HEK293 (cell line): ENCODE measurements at regions not wholly inside any gene's neighbourhood (a gene's known extent, or its start where the extent isn't known, plus 50 kb on each side); places are given as distances from the start of the nearest gene placed in this dataset.

Experiments used
- CTCF ChIA-PET: fragments of 350-600 bp; formaldehyde crosslinking; extraction: SDS; loops from one replicate; lab custom pipeline; 2021; ENCODE audit warnings: antibody characterized with exemption; lab: Yijun Ruan, JAX
- POLR2A ChIA-PET: fragments of 300-600 bp; formaldehyde crosslinking; extraction: SDS; loops from one replicate; lab custom pipeline; 2020; ENCODE audit warnings: antibody characterized with exemption, inconsistent platforms; lab: Yijun Ruan, JAX
- H3K27ac ChIP-seq: fragments of 200-500 bp; sonication (Bioruptor generic); 2 replicates; pipeline ENCODE4 v1.5.1; 2014; ENCODE audit warnings: low read depth, low read length, control low read depth, inconsistent platforms; ENCODE audit errors: extremely low read depth
- H3K36me3 ChIP-seq, 2 experiments: fragments of 200-500 bp in 1 of 2; sonication (Bioruptor generic) in 1 of 2; 1 replicate in 1 of 2; 2 replicates in 1 of 2; pipeline ENCODE4 v1.5.1; 2014 to 2017; ENCODE audit warnings: inconsistent platforms in 2 of 2, low read length in 2 of 2; ENCODE audit not compliant: control insufficient read depth in 2 of 2, insufficient read depth in 1 of 2
- H3K4me1 ChIP-seq: fragments of 200-500 bp; sonication (Bioruptor generic); 2 replicates; pipeline ENCODE4 v1.5.1; 2014; ENCODE audit warnings: mild to moderate bottlenecking, low read length, inconsistent platforms; ENCODE audit not compliant: control insufficient read depth, insufficient read depth
- H3K4me3 ChIP-seq: 2 replicates; pipeline ENCODE4 v1.5.1; 2011; ENCODE audit warnings: low read depth, mild to moderate bottlenecking, control low read depth, low read length, moderate library complexity
- H3K9me3 ChIP-seq: fragments of 200-500 bp; sonication (Bioruptor generic); 2 replicates; pipeline ENCODE4 v1.5.1; 2014; ENCODE audit warnings: low read depth, low read length, inconsistent platforms; ENCODE audit not compliant: control insufficient read depth, insufficient read depth
- OVOL3 ChIP-seq: fragments of 450-650 bp; formaldehyde crosslinking; IDR thresholded peaks from 2 replicates; pipeline ENCODE4 v1.5.1; 2016; ENCODE audit warnings: missing biosample characterization, missing genetic modification characterization
- PRDM1 ChIP-seq: fragments of 450-650 bp; formaldehyde crosslinking; IDR thresholded peaks from 2 replicates; pipeline ENCODE4; 2016; ENCODE audit warnings: missing biosample characterization, missing genetic modification characterization
- TRIM28 ChIP-seq: IDR thresholded peaks from 2 replicates; pipeline ENCODE4 v1.6.1; 2011; ENCODE audit warnings: low read length, control low read depth, borderline replicate concordance
- ZBTB17 ChIP-seq: fragments of 450-650 bp; formaldehyde crosslinking; IDR thresholded peaks from 2 replicates; pipeline ENCODE4 v1.5.1; 2016; ENCODE audit warnings: missing biosample characterization, missing genetic modification characterization
- ZNF114 ChIP-seq: fragments of 450-650 bp; formaldehyde crosslinking; IDR thresholded peaks from 2 replicates; pipeline ENCODE4 v1.5.0; 2017; ENCODE audit warnings: missing biosample characterization, missing genetic modification characterization
- ZNF140 ChIP-seq: fragments of 450-650 bp; formaldehyde crosslinking; IDR thresholded peaks from 2 replicates; pipeline ENCODE4 v1.5.1; 2016; ENCODE audit warnings: missing biosample characterization, missing genetic modification characterization
- ZNF214 ChIP-seq: fragments of 450-650 bp; formaldehyde crosslinking; IDR thresholded peaks from 2 replicates; pipeline ENCODE4 v1.5.1; 2017; ENCODE audit warnings: missing biosample characterization, mild to moderate bottlenecking, missing genetic modification characterization, borderline replicate concordance
- ZNF248 ChIP-seq: fragments of 450-650 bp; formaldehyde crosslinking; IDR thresholded peaks from 2 replicates; pipeline ENCODE4 v1.5.1; 2017; ENCODE audit warnings: missing biosample characterization, missing genetic modification characterization
- ZNF292 ChIP-seq: fragments of 450-650 bp; formaldehyde crosslinking; IDR thresholded peaks from 2 replicates; pipeline ENCODE4 v1.5.1; 2016; ENCODE audit warnings: low read depth, missing biosample characterization, missing genetic modification characterization, borderline replicate concordance
- ZNF341 ChIP-seq: fragments of 450-650 bp; formaldehyde crosslinking; IDR thresholded peaks from 2 replicates; pipeline ENCODE4; 2016; ENCODE audit warnings: low read depth, missing biosample characterization, missing genetic modification characterization
- ZNF426 ChIP-seq: fragments of 450-650 bp; formaldehyde crosslinking; IDR thresholded peaks from 2 replicates; pipeline ENCODE4 v1.5.1; 2017; ENCODE audit warnings: missing biosample characterization, missing genetic modification characterization, mild to moderate bottlenecking, inconsistent platforms, moderate library complexity
- ZNF530 ChIP-seq: fragments of 450-650 bp; formaldehyde crosslinking; IDR thresholded peaks from 2 replicates; pipeline ENCODE4 v1.5.1; 2016; ENCODE audit warnings: low read depth, missing biosample characterization, missing genetic modification characterization
- ZNF610 ChIP-seq: fragments of 450-650 bp; formaldehyde crosslinking; IDR thresholded peaks from 2 replicates; pipeline ENCODE4 v1.5.1; 2016; ENCODE audit warnings: missing biosample characterization, missing genetic modification characterization, borderline replicate concordance
- ZNF776 ChIP-seq: fragments of 450-650 bp; formaldehyde crosslinking; IDR thresholded peaks from 2 replicates; pipeline ENCODE4 v1.5.0; 2017; ENCODE audit warnings: missing biosample characterization, missing genetic modification characterization, borderline replicate concordance
- TF ChIP-seq, protein P1 (sequence below): fragments of 450-650 bp; formaldehyde crosslinking; IDR thresholded peaks from 2 replicates; pipeline ENCODE4 v1.5.1; 2017; ENCODE audit warnings: missing biosample characterization, missing genetic modification characterization
- TF ChIP-seq, protein P2 (sequence below): fragments of 450-650 bp; formaldehyde crosslinking; IDR thresholded peaks from 2 replicates; pipeline ENCODE4 v1.5.1; 2016; ENCODE audit warnings: missing biosample characterization, missing genetic modification characterization
- TF ChIP-seq, protein P3 (sequence below): fragments of 450-650 bp; formaldehyde crosslinking; IDR thresholded peaks from 2 replicates; pipeline ENCODE4 v1.5.1; 2016; ENCODE audit warnings: missing biosample characterization, missing genetic modification characterization
- TF ChIP-seq, protein P4 (sequence below): fragments of 450-650 bp; formaldehyde crosslinking; IDR thresholded peaks from 2 replicates; pipeline ENCODE4 v1.5.1; 2016; ENCODE audit warnings: missing biosample characterization, missing genetic modification characterization
- TF ChIP-seq, protein P5 (sequence below): fragments of 450-650 bp; formaldehyde crosslinking; IDR thresholded peaks from 2 replicates; pipeline ENCODE4 v1.5.1; 2017; ENCODE audit warnings: missing biosample characterization, missing genetic modification characterization

DNA sequence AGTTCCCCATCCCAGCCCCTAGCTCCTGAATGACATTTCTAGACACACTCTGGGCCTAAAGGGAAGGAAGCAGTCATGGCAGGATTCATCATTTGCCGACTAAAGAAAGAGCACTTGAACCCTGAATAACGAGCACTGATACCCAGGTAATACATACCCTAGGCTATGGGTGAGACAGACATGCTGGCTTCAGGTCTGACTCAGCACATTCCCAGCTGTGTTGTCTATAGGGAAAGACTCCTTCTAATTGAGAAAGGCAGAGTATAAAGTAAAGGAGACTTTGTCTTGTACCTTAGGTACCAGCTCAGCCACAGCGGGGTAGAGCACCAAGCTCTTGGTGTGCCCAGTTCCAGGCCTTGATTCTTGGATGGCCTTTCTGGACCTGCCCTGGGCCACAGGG is 870.5 kb downstream of the PDCD6IP start:
- H3K36me3 ChIP-seq = no peaks in the 10 kb centered on the region
- no peak overlapping the region for H3K27ac ChIP-seq
- no peak for TF ChIP-seq ZNF776 (tag by site-specific recombination)
- TF ChIP-seq, protein P1, sequence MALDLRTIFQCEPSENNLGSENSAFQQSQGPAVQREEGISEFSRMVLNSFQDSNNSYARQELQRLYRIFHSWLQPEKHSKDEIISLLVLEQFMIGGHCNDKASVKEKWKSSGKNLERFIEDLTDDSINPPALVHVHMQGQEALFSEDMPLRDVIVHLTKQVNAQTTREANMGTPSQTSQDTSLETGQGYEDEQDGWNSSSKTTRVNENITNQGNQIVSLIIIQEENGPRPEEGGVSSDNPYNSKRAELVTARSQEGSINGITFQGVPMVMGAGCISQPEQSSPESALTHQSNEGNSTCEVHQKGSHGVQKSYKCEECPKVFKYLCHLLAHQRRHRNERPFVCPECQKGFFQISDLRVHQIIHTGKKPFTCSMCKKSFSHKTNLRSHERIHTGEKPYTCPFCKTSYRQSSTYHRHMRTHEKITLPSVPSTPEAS (tag by site-specific recombination) = no peak
- no peak for TF ChIP-seq ZNF341 (tag by site-specific recombination)
- no peak for TF ChIP-seq ZNF140 (tag by site-specific recombination)
- TF ChIP-seq PRDM1 (tag by site-specific recombination) = no peak
- TF ChIP-seq, all 188 proteins: peak for 0
- Histone ChIP-seq H3K4me3 (no peak overlapping the region), H3K9me3 (no peaks in the 10 kb centered on the region), H3K4me1 (no peaks in the 10 kb centered on the region)
- CTCF ChIA-PET = interaction anchor here (0.6 kb wide), 1 partner anchor 254 kb away, joined by 3 read pairs; no protein-coding TSS in a partner anchor
- POLR2A ChIA-PET = no interaction called here

DNA sequence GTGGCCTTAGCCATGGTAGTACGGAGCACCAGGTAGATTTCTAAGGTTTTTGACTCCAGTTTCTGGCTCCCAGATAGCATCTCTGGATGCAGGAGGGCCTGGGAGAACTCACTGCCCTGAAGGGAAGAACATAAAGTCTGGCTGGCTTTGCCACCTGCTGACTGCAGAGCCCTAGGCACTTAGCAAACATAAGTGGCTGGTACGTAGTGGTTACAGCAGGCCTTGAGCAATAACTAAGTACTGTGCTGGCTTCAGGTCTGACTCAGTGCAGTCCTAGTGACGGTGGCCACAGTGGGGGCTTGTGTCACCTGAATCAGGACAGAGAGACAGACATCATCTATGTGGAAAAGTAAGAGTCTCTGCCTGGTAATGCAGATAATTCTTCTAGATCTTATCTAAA is 871.1 kb downstream of the PDCD6IP start:
- TF ChIP-seq TRIM28 = no peak
- TF ChIP-seq ZNF248 (tag by site-specific recombination) = no peak
- TF ChIP-seq, protein P2, sequence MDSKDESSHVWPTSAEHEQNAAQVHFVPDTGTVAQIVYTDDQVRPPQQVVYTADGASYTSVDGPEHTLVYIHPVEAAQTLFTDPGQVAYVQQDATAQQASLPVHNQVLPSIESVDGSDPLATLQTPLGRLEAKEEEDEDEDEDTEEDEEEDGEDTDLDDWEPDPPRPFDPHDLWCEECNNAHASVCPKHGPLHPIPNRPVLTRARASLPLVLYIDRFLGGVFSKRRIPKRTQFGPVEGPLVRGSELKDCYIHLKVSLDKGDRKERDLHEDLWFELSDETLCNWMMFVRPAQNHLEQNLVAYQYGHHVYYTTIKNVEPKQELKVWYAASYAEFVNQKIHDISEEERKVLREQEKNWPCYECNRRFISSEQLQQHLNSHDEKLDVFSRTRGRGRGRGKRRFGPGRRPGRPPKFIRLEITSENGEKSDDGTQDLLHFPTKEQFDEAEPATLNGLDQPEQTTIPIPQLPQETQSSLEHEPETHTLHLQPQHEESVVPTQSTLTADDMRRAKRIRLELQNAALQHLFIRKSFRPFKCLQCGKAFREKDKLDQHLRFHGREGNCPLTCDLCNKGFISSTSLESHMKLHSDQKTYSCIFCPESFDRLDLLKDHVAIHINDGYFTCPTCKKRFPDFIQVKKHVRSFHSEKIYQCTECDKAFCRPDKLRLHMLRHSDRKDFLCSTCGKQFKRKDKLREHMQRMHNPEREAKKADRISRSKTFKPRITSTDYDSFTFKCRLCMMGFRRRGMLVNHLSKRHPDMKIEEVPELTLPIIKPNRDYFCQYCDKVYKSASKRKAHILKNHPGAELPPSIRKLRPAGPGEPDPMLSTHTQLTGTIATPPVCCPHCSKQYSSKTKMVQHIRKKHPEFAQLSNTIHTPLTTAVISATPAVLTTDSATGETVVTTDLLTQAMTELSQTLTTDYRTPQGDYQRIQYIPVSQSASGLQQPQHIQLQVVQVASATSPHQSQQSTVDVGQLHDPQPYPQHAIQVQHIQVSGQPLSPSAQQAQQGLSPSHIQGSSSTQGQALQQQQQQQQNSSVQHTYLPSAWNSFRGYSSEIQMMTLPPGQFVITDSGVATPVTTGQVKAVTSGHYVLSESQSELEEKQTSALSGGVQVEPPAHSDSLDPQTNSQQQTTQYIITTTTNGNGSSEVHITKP = no peak
- no peak for TF ChIP-seq ZNF530 (tag by site-specific recombination)
- TF ChIP-seq, protein P3, sequence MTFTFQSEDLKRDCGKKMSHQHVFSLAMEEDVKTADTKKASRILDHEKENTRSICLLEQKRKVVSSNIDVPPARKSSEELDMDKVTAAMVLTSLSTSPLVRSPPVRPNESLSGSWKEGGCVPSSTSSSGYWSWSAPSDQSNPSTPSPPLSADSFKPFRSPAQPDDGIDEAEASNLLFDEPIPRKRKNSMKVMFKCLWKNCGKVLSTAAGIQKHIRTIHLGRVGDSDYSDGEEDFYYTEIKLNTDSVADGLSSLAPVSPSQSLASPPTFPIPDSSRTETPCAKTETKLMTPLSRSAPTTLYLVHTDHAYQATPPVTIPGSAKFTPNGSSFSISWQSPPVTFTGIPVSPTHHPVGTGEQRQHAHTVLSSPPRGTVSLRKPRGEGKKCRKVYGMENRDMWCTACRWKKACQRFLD (tag by site-specific recombination) = no peak
- no peak for TF ChIP-seq ZNF114 (tag by site-specific recombination)
- TF ChIP-seq ZBTB17 (tag by site-specific recombination) = no peak
- TF ChIP-seq, protein P4, sequence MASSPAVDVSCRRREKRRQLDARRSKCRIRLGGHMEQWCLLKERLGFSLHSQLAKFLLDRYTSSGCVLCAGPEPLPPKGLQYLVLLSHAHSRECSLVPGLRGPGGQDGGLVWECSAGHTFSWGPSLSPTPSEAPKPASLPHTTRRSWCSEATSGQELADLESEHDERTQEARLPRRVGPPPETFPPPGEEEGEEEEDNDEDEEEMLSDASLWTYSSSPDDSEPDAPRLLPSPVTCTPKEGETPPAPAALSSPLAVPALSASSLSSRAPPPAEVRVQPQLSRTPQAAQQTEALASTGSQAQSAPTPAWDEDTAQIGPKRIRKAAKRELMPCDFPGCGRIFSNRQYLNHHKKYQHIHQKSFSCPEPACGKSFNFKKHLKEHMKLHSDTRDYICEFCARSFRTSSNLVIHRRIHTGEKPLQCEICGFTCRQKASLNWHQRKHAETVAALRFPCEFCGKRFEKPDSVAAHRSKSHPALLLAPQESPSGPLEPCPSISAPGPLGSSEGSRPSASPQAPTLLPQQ (tag by site-specific recombination) = no peak
- TF ChIP-seq OVOL3 (tag by site-specific recombination) = no peak
- no peak for TF ChIP-seq ZNF426 (tag by site-specific recombination)
- TF ChIP-seq ZNF292 = no peak
- TF ChIP-seq, protein P5, sequence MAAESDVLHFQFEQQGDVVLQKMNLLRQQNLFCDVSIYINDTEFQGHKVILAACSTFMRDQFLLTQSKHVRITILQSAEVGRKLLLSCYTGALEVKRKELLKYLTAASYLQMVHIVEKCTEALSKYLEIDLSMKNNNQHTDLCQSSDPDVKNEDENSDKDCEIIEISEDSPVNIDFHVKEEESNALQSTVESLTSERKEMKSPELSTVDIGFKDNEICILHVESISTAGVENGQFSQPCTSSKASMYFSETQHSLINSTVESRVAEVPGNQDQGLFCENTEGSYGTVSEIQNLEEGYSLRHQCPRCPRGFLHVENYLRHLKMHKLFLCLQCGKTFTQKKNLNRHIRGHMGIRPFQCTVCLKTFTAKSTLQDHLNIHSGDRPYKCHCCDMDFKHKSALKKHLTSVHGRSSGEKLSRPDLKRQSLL = no peak
- no peak for TF ChIP-seq ZNF214 (tag by site-specific recombination)
- no peak for TF ChIP-seq ZNF610 (tag by site-specific recombination)
- H3K9me3 ChIP-seq = no peaks in the 10 kb centered on the region
- H3K36me3 ChIP-seq = no peaks in the 10 kb centered on the region
- no peak overlapping the region for H3K27ac ChIP-seq
- POLR2A ChIA-PET = no interaction called here
- no peak overlapping the region for H3K4me3 ChIP-seq
- CTCF ChIA-PET = no interaction called here
- no peaks in the 10 kb centered on the region for H3K4me1 ChIP-seq
